Osteocyte (in vitro differentiated cells): ENCODE measurements at regions not wholly inside any gene's neighbourhood (a gene's known extent, or its start where the extent isn't known, plus 50 kb on each side); places are given as distances from the start of the nearest gene placed in this dataset.

ENCODE experiments used
- DNase-seq: peaks from one replicate; pipeline ENCODE4 v3.0.0; 2021; ENCODE audit warnings: mixed read lengths; ENCODE audit not compliant: unreplicated experiment; ENCODE audit errors: extremely low spot score
- H3K27ac Mint-ChIP-seq: one replicate; pipeline ENCODE4 v1.8.0; 2021; ENCODE audit warnings: mild to moderate bottlenecking, mixed read lengths; ENCODE audit not compliant: unreplicated experiment
- H3K27me3 Mint-ChIP-seq: one replicate; pipeline ENCODE4 v1.8.0; 2021; ENCODE audit warnings: mixed read lengths; ENCODE audit not compliant: unreplicated experiment
- H3K36me3 Mint-ChIP-seq: one replicate; pipeline ENCODE4 v1.8.0; 2021; ENCODE audit warnings: mixed read lengths; ENCODE audit not compliant: unreplicated experiment
- H3K4me1 Mint-ChIP-seq: one replicate; pipeline ENCODE4 v1.8.0; 2021; ENCODE audit warnings: mixed read lengths; ENCODE audit not compliant: unreplicated experiment
- H3K4me3 Mint-ChIP-seq: one replicate; pipeline ENCODE4 v1.8.0; 2021; ENCODE audit warnings: mild to moderate bottlenecking, moderate library complexity, mixed read lengths; ENCODE audit not compliant: unreplicated experiment
- H3K9me3 Mint-ChIP-seq: one replicate; pipeline ENCODE4 v1.8.0; 2021; ENCODE audit warnings: mixed read lengths; ENCODE audit not compliant: unreplicated experiment
- TF ChIP-seq, protein P1 (sequence below): fragments of 200-600 bp; sonication (generic); IDR thresholded peaks from 2 replicates; pipeline ENCODE4 v1.5.0; 2021; ENCODE audit warnings: antibody characterized with exemption, mild to moderate bottlenecking, moderate library complexity

DNA sequence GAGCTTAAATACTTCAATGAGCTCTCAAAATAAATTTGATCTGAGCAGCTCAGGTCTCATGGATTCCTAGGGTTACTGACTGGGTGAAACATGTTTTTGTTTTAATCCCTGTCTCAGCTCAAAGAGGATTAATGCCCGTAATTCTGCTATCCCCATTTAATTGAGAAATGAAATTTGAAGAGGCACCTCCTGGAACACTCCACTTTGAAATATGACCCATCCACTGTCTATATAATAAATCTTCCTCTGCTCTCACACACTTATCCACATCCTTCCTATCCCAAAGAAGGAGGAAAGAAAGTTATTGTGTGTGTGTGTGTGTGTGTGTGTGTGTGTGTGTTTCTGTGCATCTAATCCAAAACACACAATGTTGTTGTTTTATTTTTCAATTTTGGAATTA is 2082.4 kb upstream of the PIK3C3 start:
- DNase-seq: no peak
- TF ChIP-seq, protein P1, sequence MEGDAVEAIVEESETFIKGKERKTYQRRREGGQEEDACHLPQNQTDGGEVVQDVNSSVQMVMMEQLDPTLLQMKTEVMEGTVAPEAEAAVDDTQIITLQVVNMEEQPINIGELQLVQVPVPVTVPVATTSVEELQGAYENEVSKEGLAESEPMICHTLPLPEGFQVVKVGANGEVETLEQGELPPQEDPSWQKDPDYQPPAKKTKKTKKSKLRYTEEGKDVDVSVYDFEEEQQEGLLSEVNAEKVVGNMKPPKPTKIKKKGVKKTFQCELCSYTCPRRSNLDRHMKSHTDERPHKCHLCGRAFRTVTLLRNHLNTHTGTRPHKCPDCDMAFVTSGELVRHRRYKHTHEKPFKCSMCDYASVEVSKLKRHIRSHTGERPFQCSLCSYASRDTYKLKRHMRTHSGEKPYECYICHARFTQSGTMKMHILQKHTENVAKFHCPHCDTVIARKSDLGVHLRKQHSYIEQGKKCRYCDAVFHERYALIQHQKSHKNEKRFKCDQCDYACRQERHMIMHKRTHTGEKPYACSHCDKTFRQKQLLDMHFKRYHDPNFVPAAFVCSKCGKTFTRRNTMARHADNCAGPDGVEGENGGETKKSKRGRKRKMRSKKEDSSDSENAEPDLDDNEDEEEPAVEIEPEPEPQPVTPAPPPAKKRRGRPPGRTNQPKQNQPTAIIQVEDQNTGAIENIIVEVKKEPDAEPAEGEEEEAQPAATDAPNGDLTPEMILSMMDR: no peak
- Mint-ChIP-seq H3K9me3 (no peaks in the 10 kb centered on the region), H3K36me3 (no peaks in the 10 kb centered on the region), H3K4me1 (no peaks in the 10 kb centered on the region), H3K4me3 (no peak overlapping the region), H3K27ac (no peak overlapping the region), H3K27me3 (peaks cover 6% of the 10 kb centered on the region)

DNA sequence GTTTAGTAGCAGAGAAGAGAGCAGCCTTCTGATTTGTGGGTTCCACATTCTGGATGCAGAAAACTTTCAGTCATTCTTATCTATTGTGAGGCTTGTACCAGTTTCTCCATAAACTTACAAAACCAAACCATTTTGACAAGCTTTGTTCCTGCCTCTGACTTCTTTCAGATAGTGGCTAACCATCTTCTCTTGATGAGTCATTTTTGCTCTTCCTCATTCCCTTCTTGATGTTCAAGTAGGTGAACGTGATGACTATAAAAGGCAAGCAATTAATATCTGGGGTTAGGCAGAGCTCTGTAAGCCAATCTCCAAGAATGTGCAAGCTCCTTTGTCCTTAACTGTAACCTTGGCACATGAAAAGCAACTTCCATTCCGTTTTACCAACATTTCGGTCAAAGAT is 2083.1 kb upstream of the PIK3C3 start:
- TF ChIP-seq, protein P1: no peak
- H3K9me3 Mint-ChIP-seq: no peaks in the 10 kb centered on the region
- H3K27ac Mint-ChIP-seq: no peak overlapping the region
- no peaks in the 10 kb centered on the region for H3K36me3 Mint-ChIP-seq
- peaks cover 9% of the 10 kb centered on the region for H3K27me3 Mint-ChIP-seq
- DNase-seq: no peak
- no peaks in the 10 kb centered on the region for H3K4me1 Mint-ChIP-seq
- no peak overlapping the region for H3K4me3 Mint-ChIP-seq

DNA sequence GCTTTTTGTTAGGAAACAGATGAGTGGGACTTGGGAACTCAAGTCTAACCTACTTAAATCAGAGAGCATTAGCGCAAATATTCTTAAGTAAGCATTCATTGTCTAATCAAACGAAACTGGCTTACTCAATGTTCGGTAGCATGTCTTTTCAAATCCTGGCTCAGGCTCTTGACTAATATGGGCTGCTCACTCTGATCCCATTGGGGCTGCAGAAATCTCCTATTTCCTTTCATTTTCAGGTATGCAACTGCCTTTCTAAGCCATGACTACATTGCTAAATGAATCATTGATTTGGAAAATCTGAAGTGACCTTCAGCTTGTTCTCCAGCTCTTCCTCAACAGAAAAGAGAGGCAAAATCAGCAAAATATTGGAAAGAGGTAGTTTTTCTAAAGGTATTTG is 2084.4 kb upstream of the PIK3C3 start:
- Mint-ChIP-seq H3K27me3 (peaks cover 9% of the 10 kb centered on the region), H3K4me1 (no peaks in the 10 kb centered on the region), H3K27ac (no peak overlapping the region), H3K9me3 (no peaks in the 10 kb centered on the region), H3K4me3 (no peak overlapping the region), H3K36me3 (no peaks in the 10 kb centered on the region)
- TF ChIP-seq, protein P1: no peak
- DNase-seq: no peak

DNA sequence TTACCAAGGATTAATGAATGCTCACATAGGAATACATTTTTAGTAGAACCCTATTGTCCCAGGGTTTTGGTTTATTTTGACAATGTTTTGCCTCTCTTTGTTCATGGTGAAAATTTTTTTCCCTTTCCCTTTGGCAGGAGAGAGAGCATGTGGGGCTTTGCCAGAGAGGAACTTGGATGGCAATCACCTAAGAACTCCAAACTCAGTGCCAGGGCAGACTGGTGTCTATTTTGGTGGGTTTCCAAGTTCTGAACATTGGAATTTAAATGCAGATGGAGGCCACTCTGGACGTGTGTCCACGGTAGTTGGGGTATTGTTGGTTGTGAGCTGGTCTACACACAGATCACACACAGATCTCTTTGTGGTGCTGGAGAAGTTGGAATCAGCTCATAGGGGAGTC is 2091.1 kb upstream of the PIK3C3 start:
- Mint-ChIP-seq H3K9me3 (no peaks in the 10 kb centered on the region), H3K27ac (no peak overlapping the region), H3K4me1 (no peaks in the 10 kb centered on the region), H3K27me3 (peaks cover 3% of the 10 kb centered on the region), H3K4me3 (no peak overlapping the region), H3K36me3 (no peaks in the 10 kb centered on the region)
- DNase-seq: no peak
- TF ChIP-seq, protein P1: no peak

DNA sequence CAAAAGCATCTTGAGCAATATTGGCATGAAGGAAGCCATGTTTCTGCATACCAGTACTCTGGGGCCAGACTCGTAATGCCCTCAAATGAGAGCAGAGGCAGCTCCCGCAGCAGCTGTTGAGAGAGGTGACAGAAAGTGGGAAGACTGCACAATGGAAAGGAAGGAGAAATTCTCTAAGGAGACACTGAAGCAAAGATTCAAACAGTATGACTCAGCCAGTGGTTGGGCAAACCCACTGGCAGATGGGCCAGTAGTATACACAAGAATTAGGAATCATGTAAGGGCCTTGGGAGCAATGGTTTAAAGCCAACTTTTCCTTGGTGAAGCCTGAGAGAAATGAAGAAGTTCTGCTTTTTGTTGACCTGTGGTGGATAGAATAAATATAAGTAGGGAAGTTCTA is 2092.7 kb upstream of the PIK3C3 start:
- no peaks in the 10 kb centered on the region for H3K4me1 Mint-ChIP-seq
- TF ChIP-seq, protein P1: no peak
- no peak overlapping the region for H3K27ac Mint-ChIP-seq
- H3K9me3 Mint-ChIP-seq: no peaks in the 10 kb centered on the region
- no peak overlapping the region for H3K4me3 Mint-ChIP-seq
- no peak for DNase-seq
- H3K27me3 Mint-ChIP-seq: peaks cover 10% of the 10 kb centered on the region
- H3K36me3 Mint-ChIP-seq: no peaks in the 10 kb centered on the region
